HG03354 (cell line): ENCODE measurements at regions not wholly inside any gene's neighbourhood (a gene's known extent, or its start where the extent isn't known, plus 50 kb on each side); places are given as distances from the start of the nearest gene placed in this dataset.

ENCODE experiments used
- ATAC-seq: cut with Tn5 transposase; IDR thresholded peaks from one replicate; pipeline ENCODE4 v1.9.1; 2021; ENCODE audit warnings: mild to moderate bottlenecking; ENCODE audit not compliant: unreplicated experiment, poor library complexity, severe bottlenecking

DNA sequence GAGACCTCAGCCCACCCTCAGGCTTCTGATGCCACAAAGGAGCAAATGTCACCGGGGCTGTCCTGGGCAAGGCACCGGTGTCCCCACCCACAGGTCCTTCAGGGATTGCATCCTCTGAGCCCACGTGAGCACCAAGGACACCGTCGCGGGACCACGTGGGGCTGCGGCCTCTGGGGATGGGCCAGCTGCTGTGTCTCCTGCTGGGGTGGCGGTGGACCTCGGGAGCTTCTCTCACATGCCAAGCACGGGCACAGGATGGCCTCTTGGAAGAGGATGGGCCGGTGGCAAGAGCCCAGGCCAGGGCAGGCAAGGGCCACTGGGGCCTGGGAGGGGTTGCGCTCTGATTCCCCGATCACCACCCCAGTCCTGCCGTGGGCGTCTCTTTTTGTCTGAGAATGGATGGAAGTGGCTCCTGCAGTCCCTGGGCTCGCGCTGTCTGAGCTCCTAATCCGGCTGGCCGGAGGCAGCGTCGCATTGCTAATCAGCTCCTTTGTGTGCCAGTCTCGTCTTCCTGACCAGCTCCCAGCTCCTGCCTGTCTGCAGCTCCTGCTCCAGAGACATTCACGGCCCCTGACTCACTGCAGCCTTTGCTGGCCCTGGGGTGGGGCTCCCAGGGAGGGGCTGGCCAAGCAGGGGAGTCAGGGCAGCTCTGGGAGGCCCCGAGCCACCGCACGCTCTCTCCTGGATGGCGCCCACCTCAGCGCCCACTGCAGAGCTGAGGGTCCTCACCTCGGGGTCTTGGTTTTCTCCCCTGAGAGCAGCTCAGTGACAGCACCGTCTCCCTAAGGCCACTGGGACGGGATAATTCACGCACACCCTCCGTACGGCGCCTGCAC lies 146.7 kb downstream of the CTTN start:
- ATAC-seq: no peak

DNA sequence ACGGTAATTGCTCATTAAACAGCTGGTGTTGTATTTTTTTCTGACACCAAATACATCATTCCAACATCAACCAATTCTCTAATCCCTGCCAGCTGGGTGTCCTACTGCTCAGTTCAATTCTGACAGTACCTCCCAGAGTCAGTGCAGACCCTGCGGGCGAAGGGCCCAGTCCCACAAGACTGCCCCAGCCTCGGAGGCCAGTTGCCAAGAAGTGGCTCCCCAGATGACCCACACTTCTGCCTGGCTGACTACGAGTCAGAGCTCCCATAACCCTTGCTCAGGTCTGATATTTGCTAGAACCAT lies 147.2 kb downstream of the CTTN start:
- no peak for ATAC-seq

DNA sequence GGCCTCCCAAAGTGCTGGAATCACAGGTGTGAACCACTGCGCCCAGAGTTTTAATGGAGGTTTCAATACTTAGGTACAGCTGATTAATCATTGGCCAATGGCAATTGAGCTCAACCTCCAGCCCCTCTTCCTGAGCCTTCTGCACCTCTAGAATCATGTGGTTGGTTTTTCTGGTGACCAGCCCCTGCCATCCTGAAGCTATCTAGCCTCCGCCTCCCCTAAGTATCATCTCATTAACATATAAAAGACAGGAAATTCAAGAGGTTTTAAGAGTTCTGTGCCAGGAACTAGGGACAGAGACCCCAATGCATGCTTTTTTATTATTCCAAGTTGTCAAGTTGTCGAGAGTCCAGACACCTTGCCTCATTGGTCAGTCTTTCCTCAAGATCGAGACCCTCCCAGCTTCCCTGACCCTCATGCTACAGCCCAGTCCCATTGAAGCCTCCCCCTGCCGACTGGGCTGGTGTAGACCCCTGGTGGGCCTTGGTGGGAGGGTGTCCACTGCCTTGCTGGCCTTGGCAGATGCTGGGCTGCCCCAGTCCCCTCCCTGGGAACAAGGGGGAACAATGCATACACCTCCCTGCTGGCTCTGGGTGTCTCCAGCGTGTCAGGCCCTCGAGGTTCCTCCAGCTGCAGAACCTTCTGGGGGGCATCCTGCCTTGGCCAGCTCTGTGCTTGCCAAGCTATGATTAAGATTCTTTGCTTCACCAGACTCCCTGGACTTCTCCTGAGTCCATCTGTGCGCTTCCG lies 148.0 kb downstream of the CTTN start:
- ATAC-seq: no peak

DNA sequence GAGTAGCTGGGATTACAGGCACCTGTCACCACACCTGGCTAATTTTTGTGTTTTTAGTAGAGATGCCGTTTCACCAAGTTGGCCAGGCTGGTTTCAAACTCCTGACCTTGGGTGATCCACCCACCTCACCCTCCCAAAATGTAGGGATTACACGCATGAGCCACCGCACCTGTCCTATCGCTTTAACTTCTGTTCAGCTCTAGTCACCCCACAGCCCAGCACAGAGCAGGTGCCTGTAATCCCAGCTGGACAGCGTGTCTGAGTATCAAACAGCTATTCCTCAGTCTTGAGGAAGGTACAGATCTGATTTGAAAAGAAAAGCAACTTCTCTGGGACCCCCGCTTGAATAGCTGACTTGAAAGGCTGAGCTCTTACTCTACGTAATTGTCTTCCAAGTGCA lies 149.1 kb downstream of the CTTN start:
- ATAC-seq: no peak

DNA sequence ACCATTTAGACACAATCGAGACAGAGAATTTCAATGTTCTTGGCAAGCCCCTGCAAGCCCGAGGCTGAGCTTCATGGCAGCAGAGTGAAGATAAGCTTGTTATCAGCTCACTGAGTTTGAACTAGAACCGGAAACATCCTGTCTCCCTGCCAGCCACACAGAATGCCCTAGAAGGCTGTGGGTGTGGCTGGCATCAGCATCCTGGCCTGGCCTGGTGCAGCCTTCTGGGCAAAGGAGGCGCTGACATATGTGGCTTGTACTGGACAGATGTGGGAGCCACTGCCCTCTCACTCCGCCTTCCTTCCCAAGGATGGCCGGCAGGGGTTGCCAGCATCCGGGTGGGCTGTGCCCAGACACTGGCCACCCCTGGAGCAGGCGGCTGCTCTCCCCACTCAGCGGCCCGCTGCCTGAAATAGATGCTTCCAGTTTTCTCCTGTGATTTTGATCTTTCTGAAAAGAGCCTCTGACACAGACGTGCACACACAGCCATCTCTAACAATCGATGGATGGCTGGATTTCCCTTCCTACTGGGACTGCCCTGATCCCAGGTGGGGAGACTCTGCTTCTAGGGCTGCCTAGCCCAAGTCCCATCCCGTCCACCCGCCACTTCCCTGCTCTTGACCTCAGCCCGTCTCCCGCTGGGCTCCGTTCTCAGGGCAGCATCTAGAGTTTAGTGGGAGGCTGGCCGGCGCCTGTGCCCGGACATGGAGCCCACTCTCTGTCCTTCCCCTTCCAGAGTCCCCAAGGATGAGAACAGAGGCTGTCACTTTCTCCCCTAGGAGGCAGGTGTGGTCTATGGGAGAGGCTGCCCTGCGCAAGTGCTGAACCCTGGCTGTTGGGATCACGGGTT lies 149.7 kb downstream of the CTTN start:
- no peak for ATAC-seq

DNA sequence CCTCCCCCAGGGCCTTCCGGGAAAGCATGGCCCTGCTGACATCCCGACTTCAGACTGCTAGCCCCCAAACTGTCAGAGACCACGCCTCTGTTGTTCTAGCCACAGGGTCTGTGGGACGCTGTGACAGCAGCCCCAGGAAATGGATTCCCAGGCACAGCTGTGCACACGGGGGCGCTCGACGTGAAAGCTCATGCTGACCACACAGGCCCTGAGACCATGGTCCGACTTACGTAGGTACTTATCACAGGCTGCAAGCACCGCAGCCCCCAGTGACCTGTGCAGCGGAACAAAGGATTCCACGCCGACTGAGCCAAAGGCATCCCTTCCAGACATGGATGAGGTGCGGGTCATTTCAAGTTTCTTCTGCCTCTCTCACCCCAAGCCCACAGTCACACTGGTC lies 150.6 kb downstream of the CTTN start:
- no peak for ATAC-seq

DNA sequence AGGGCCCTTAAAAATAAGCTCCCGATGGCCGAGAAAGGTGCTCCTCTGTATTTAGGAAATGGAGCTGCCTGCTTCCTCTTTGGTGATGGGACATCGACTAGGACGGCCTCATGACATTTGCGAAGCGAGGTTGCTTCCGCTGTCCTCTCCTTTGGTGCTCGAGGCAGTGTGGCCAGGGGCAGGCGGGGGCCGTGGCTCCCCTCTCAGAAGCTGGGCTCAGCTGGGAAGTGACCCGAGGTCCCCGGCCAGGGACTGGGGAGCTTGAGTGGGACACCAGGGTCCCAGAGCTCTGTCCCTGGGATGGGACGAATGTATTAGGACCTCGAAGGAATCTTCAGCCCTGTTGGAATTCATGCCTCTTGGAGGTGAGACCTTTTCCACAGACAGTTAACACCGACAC lies 151.1 kb downstream of the CTTN start:
- no peak for ATAC-seq

DNA sequence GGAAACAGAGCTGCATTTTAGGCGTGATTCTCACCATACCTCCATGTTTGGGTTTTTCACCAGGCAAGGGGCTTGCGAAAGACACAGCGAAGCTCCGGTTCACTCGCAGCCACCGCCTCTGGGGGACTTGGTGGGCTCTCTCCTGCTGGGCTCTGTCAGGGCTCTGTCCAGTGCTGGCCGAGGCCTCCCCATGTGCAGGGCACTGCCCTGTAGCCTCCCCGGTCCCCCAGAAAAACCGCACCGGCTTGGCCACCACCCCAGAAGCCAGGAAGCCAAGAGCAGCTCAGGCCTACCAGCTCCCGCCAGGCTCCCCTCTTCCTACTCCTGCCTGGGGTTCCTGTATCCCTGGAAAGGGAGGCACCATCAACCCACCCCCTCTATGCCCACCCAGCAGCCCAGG lies 151.5 kb downstream of the CTTN start:
- no peak for ATAC-seq

DNA sequence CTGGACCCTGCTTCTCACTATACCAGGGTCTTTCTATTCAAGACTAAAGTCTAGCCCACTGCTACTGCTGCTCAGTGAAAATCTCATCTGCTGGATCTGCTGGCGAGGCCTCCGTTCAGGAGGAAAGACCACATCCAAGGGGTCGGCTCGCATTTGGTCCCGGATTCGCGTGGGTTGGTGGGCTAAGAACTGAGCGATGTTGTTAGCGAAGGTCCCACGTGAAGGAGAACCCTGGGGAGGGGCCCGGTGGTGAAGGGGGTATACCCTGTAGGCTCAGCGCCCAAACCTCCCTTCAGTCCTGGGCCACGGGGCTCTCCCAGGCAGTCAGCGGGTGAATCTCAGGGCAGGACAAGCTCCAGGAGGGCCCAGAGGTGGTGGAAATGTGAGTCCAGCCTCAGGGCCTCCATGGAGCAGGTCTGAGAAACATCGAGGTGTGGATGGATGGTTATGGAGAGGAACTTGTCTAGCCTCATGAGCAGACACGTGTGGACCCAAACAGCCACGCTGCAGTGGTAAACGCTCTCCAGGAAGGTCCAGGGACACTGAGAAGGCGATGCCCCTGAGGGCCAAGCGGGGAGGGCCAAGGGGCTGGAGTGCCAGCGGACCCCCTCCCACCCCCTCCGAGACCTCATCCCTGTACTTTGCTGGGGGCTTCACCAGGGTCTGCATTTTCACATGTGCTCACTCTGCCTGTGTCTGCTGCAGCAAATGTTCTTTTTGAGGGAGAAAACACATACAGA lies 152.3 kb downstream of the CTTN start:
- ATAC-seq: no peak

DNA sequence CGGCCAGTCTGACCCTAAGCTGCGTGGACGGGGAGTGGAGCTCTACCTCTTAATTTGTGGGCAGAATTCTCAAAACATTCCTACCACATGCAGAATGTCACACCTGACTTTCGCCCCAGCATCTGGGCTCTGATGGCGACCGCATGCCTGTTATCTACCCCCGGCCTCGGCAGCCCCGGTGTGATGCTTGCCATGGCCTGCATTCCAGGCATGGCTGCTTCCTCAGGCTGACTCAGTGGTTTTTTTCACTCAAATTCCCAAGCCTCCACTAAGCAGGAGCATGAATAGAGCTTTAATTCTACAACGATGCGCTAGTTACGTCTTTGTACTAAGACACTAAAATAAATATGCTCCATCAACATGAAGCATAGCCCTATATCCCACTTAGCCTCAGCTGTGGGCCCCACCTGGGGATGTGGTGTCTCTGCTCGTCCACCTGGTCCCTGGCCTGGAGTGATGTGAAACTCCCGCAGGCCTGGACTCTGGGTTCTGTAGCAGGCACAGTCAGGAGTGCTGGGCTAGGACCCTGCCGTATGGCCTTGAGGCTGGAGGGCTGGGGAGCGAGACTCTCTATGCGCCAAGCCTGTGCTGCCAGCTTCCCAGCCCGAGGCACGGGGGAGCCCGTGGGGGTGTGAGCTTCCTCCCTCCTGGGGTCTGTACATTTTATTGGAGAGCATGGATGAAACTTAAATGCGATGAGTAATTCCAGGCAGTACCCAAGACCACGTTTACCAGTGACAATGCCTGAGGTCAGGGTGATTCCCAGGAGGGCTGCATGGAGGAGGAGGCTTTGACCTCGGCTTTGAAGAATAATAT lies 153.2 kb downstream of the CTTN start:
- ATAC-seq: no peak

DNA sequence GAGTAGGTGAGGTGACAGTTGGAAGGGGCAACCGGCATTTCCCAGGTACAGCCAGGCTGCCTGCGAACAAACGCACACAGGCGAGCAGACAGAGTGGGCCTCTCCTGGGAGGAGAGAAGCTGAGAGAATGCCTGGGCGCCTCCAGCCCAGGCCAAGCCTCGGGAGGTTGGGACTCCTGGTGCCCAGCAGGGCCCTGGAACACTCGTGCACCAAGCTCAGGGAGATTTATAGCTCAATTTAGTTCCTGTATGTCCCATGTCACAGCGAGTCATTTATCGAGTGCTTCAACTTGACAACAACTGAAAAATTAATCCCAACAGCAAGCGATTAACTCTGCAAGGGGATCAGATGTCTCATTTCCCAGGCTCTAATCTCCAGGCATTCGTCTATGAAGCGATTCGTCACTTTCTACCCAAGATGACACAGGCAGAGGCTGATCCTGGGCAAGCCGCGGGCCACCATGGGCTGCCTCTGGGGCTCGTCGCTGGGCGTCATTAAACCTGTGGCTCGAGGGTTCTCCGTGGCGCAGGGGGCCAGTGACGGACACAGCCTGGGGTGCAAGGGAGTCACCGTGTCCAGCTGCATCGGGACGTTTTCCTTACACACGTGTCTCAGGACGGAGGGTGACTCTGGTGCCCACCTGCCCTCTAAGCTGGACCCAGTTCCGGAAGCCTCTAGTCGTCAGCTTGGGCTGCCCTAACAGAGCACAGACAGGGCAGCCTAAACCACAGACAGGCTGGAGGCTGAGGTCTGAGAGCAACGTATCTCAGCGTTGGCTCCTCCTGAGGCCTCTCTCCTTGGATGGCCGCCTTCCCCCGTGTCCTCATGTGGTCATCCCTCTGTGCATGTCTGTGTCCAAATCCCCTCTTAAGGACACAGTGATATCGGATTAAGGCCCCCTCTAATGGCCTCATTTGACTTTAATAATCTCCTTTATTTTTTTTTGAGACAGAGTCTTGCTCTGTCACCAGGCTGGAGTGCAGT lies 154.1 kb downstream of the CTTN start:
- ATAC-seq: no peak

DNA sequence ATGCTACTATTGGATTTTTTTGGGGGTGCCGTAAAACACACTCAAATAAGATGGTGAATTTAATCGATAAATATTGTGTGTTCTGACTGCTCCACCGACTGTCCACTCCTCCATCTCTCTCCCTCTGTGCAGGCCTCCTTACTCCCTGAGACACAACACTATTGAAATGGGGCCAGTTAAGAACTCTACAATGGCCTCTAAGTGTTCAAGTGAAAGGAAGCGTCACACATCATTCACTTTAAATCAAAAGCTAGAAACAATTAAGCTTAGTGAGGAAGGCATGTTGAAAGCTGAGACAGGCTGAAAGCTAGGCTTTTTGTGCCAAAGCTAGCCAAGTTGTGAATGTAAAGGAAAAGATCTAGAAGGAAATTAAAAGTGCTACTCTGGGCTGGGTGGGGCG lies 156.7 kb downstream of the CTTN start:
- ATAC-seq: no peak

DNA sequence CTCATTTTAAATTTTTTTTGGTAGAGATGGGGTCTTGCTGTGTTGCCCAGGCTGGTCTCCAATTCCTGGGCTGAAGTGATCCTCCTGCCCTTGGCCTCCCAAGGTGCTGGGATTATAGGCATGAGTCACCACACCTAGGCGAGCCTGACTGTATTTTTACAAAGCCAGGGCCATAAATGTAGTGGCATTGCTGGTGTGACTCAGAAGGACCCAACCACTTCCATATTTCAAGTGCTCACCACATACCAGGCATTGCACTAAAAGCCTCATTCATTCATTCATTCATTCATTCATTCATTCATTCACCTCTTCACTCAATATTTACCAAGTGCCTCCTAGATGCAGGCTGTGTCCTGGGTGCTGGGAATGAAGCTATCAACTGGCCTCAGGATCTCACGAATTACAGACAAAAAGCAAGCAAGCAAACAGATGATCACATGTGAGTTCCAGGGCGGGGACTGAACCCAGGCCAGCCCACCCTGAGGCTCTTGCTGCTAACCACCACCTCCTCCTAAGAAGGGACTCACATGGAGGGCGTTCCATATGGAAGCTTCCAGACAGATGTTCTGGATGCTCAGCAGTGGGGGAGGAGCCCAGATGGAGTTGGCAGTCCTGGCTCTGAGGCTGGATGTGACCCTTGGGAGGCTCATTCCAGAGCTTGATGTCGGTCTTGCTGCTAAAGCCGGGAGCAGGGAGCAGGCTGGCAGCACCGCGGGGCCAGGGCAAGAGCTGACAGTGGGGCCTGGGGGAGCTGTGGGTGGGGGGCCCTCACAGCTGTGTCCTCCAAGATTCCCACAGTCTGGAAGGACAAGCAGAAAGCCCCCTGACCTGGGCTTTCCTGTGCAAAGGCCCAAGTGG lies 158.8 kb downstream of the CTTN start:
- no peak for ATAC-seq

DNA sequence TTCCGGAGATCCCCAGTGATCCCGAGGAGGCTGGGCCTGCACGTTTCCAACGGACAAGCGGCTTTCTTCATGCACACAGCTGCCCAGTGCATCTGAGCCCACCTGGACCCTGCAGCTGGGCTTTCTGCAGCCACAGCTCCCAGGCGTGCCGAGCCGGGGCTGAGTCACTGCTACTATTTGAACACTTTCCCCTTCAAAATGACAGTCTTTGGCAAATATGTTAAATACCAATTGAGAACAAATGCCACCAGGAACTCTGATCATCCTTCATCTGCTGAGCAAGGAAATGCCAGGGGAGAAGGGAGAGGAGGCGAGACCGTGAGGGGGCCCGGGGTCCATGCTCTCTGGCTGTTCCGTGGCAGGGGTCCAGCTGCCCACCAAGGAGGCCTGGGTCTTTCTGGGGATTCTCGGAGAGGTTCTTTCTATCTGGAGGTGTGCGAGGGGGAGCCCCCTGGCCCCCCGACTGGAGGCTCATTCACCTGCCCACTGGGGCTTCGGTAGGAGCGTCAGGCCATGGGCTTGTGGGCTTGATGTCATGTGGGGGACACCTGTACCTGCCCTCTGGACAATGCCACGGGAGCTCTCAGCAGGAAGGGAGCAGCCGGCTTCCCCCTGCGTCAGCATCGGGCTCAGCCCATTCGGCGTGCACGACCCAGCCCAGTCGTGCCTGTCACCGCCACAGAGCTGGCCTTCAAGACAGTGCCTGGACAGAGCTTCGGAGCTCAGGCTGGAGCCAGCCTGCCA lies 159.6 kb downstream of the CTTN start:
- no peak for ATAC-seq

DNA sequence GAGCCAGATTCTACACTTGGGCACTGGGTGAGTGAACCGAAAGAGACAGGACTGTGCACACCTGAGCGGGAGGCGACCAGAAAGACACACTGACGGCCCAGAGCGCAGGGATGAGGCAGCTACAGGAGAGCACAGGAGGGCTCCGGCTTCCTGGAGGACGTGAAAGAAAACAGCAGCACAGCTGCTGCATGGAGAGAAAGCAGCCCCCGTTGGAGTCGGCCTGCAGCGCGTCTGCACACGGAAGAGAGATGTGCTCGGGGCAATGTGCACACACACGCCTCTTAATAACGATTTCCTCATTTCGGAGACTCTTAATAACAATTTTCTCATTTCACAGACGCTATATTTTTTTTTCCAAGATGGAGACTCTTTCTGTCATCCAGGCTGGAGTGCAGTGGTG lies 160.4 kb downstream of the CTTN start:
- ATAC-seq: no peak

DNA sequence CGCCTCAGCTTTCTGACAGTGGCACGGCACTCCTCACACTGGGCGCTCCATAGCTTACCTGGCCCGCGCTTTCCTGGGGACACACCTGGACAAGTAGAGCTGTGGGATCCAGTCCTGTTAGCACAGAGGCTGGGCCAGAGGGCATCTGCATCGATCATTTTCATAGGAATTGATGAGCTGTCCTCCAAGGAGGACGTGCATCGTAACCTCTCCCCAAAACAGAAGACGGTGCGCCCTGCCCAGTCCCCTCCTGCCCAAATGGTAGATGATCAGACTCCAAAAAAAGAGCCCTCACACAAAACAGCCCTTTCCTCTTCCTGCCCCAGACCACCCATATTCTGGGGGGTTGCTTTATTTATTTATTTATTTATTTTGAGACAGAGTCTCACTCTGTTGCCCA lies 161.2 kb downstream of the CTTN start:
- ATAC-seq: no peak
